HCT116 (cell line): ENCODE measurements at regions not wholly inside any gene's neighbourhood (a gene's known extent, or its start where the extent isn't known, plus 50 kb on each side); places are given as distances from the start of the nearest gene placed in this dataset.

Experiments
- ATAC-seq: fragments of 200-7000 bp; cut with Tn5 transposase; 2 replicates; pipeline ENCODE4 v1.9.1; 2020; ENCODE audit warnings: mild to moderate bottlenecking, moderate library complexity
- BruUV-seq: library from RNA; stranded (reverse); fragments of 400-500 nt; replicated peaks from 2 replicates; lab custom pipeline; 2021; lab: Mats Ljungman, UMichigan
- CTCF ChIA-PET: fragments of 300-600 bp; sonication (Branson Sonifier 250); formaldehyde crosslinking; loops from one replicate; lab custom pipeline; 2021; ENCODE audit warnings: antibody characterized with exemption; lab: Charles Lee
- POLR2A ChIA-PET: fragments of 300-600, 350-600 bp; sonication (Branson Sonifier 250); formaldehyde crosslinking; loops from one replicate; lab custom pipeline; 2021; ENCODE audit warnings: antibody characterized with exemption; lab: Charles Lee
- RAD21 ChIA-PET, 2 experiments: fragments of 300-600 bp; sonication (Branson Sonifier 250); formaldehyde crosslinking; loops; one replicate each; lab custom pipeline; 2023; ENCODE audit warnings: low total read pairs in 2 of 2; ENCODE audit not compliant: uncharacterized antibody in 2 of 2, unreplicated experiment in 2 of 2, low non-redundant PET in 1 of 2; lab: Charles Lee
- DNase-seq: peaks from one replicate; pipeline ENCODE4 v3.0.0-alpha.2; 2010; ENCODE audit warnings: low read depth, low spot score
- H2AFZ ChIP-seq: fragments of 200-600 bp; shearing (Covaris generic), sonication (generic); 2 replicates; pipeline ENCODE4 v1.6.1; 2017; ENCODE audit warnings: low read depth, mixed run types, mixed read lengths, antibody characterized with exemption, low read length; ENCODE audit not compliant: poor library complexity, severe bottlenecking
- H3K27ac ChIP-seq: 2 replicates; pipeline ENCODE4 v1.5.1; 2012; ENCODE audit warnings: low read depth, low read length
- H3K27me3 ChIP-seq: fragments of 200-600 bp; sonication (generic); 2 replicates; pipeline ENCODE4 v1.6.1; 2016; ENCODE audit warnings: mixed run types, low read length, mixed read lengths; ENCODE audit not compliant: insufficient read depth
- H3K36me3 ChIP-seq, 2 experiments: fragments of 200-500 bp in 1 of 2; fragments of 200-600 bp in 1 of 2; sonication (Bioruptor generic) in 1 of 2; sonication (generic) in 1 of 2; 2 replicates each; pipeline versions ENCODE4 v1.5.1 to v1.6.1; 2014 to 2016; ENCODE audit warnings: low read length in 2 of 2, inconsistent platforms in 1 of 2, mixed read lengths in 1 of 2, mixed run types in 1 of 2; ENCODE audit not compliant: insufficient read depth in 2 of 2, control insufficient read depth in 1 of 2
- H3K4me1 ChIP-seq, 2 experiments: fragments of 200-600 bp in 1 of 2; sonication (generic) in 1 of 2; 2 replicates each; pipeline versions ENCODE4 v1.5.1 to v1.6.1; 2012 to 2017; ENCODE audit warnings: low read length in 2 of 2, inconsistent platforms in 1 of 2, mild to moderate bottlenecking in 1 of 2, mixed read lengths in 1 of 2, mixed run types in 1 of 2, moderate library complexity in 1 of 2; ENCODE audit not compliant: insufficient read depth in 2 of 2, control insufficient read depth in 1 of 2
- H3K4me2 ChIP-seq: fragments of 200-600 bp; sonication (generic); 2 replicates; pipeline ENCODE4 v1.6.1; 2017; ENCODE audit warnings: mixed run types, low read length, mixed read lengths
- H3K4me3 ChIP-seq, 2 experiments: fragments of 200-600 bp in 1 of 2; sonication (generic) in 1 of 2; replicated peaks in 1 of 2; 2 replicates each; pipeline ENCODE4 v1.5.1; 2011 to 2016; ENCODE audit warnings: low read length in 2 of 2, control low read depth in 1 of 2, low read depth in 1 of 2, mild to moderate bottlenecking in 1 of 2, mixed read lengths in 1 of 2, mixed run types in 1 of 2
- H3K79me2 ChIP-seq: fragments of 200-600 bp; sonication (generic); 2 replicates; pipeline ENCODE4 v1.6.1; 2017; ENCODE audit warnings: mild to moderate bottlenecking, mixed run types, low read length, moderate library complexity, mixed read lengths; ENCODE audit not compliant: insufficient read depth
- H3K9ac ChIP-seq: fragments of 200-600 bp; sonication (generic); 2 replicates; pipeline ENCODE4 v1.6.1; 2016; ENCODE audit warnings: low read length, mixed read lengths
- H3K9me2 ChIP-seq: fragments of 200-600 bp; sonication (generic), shearing (Covaris generic); 2 replicates; pipeline ENCODE4 v1.6.1; 2017; ENCODE audit warnings: mixed run types, mild to moderate bottlenecking, moderate library complexity; ENCODE audit not compliant: insufficient read depth
- H3K9me3 ChIP-seq, 2 experiments: fragments of 200-500 bp in 1 of 2; fragments of 200-600 bp in 1 of 2; sonication (Bioruptor generic) in 1 of 2; sonication (generic) in 1 of 2; 2 replicates each; pipeline ENCODE4 v1.6.1; 2014 to 2017; ENCODE audit warnings: low read length in 2 of 2, mixed read lengths in 2 of 2, inconsistent platforms in 1 of 2, low read depth in 1 of 2, mild to moderate bottlenecking in 1 of 2, mixed run types in 1 of 2, moderate library complexity in 1 of 2; ENCODE audit not compliant: control insufficient read depth in 1 of 2, insufficient read depth in 1 of 2
- H4K20me1 ChIP-seq: fragments of 200-600 bp; sonication (generic), shearing (Covaris generic); 2 replicates; pipeline ENCODE4 v1.6.1; 2017; ENCODE audit warnings: mixed run types, mild to moderate bottlenecking, moderate library complexity; ENCODE audit not compliant: insufficient read depth
- ATF3 ChIP-seq: IDR thresholded peaks from 2 replicates; pipeline ENCODE4 v1.6.1; 2012
- CBX3 ChIP-seq: IDR thresholded peaks from 2 replicates; pipeline ENCODE4 v1.6.1; 2012; ENCODE audit warnings: low read depth
- EZH2 ChIP-seq: fragments of 200-600 bp; sonication (generic); IDR thresholded peaks from 2 replicates; pipeline ENCODE4 v1.6.1; 2017; ENCODE audit warnings: antibody characterized with exemption, mixed run types
- EZH2phosphoT487 ChIP-seq: fragments of 200-600 bp; IDR thresholded peaks from 2 replicates; pipeline ENCODE4 v1.6.1; 2018; ENCODE audit warnings: antibody characterized with exemption, borderline replicate concordance
- REST ChIP-seq: IDR thresholded peaks from 2 replicates; pipeline ENCODE4 v1.6.1; 2012; ENCODE audit warnings: low read depth
- SIN3A ChIP-seq: IDR thresholded peaks from 2 replicates; pipeline ENCODE4 v1.6.1; 2012; ENCODE audit warnings: low read depth
- SP1 ChIP-seq: IDR thresholded peaks from 2 replicates; pipeline ENCODE4 v1.6.1; 2012; ENCODE audit warnings: low read depth
- ZBTB33 ChIP-seq: IDR thresholded peaks from 2 replicates; pipeline ENCODE4 v1.6.1; 2011; ENCODE audit warnings: mild to moderate bottlenecking, low read length, moderate library complexity; ENCODE audit not compliant: insufficient replicate concordance; ENCODE audit errors: extremely low read depth
- ZFX ChIP-seq: fragments of 450-650 bp; IDR thresholded peaks from 2 replicates; pipeline ENCODE4 v1.6.1; 2017
- ZNF274 ChIP-seq: fragments of 200-500 bp; sonication (Bioruptor generic); IDR thresholded peaks from 2 replicates; pipeline ENCODE4 v1.6.1; 2014; ENCODE audit warnings: mild to moderate bottlenecking, low read depth, low read length, inconsistent platforms
- intact Hi-C: fragments of 100-400 bp; cut with micrococcal nuclease; formaldehyde crosslinking; loops from 2 replicates; pipeline ENCODE4 v1.10.0; 2022

- Histone ChIP-seq H4K20me1 (no peaks in the 10 kb centered on the region), H3K9me2 (no peaks in the 10 kb centered on the region), H2AFZ (no peak overlapping the region), H3K4me3 (no peak overlapping the region), H3K27me3 (no peaks in the 10 kb centered on the region), H3K4me1 (no peaks in the 10 kb centered on the region), H3K9ac (no peak overlapping the region), H3K9me3 (no peaks in the 10 kb centered on the region), H3K4me2 (no peak overlapping the region), H3K27ac (no peak overlapping the region), H3K36me3 (no peaks in the 10 kb centered on the region), H3K79me2 (no peaks in the 10 kb centered on the region)
- no TSS peak for BruUV-seq
- DNase-seq, result no peak
- RAD21 ChIA-PET, result no interaction called here
- intact Hi-C loops, result no loop called here
- TF ChIP-seq SIN3A (no peak), ZBTB33 (no peak), ZNF274 (no peak), EZH2phosphoT487 (no peak), SP1 (no peak), EZH2 (no peak), ATF3 (no peak), REST (no peak), ZFX (no peak), CBX3 (no peak)
- POLR2A ChIA-PET, result no interaction called here
- CTCF ChIA-PET, result no interaction called here
- ATAC-seq, result no peak
Measured at GRCh38 chr1:199002661-199003060, 363.8 kb downstream of the PTPRC start.
